CD4-positive, alpha-beta T cell (primary cell): ENCODE measurements at regions not wholly inside any gene's neighbourhood (a gene's known extent, or its start where the extent isn't known, plus 50 kb on each side); places are given as distances from the start of the nearest gene placed in this dataset.
A peak's percentile ranks its signal among the peaks of the same experiment; 100 is the strongest.

ENCODE experiments used
- ATAC-seq: fragments of 200-7000 bp; cut with Tn5 transposase; one replicate; pipeline ENCODE4 v1.10.0; 2022; ENCODE audit warnings: mild to moderate bottlenecking; ENCODE audit not compliant: poor library complexity
- CTCF ChIA-PET: fragments of 350-600 bp; sonication (Branson Sonifier 250); formaldehyde crosslinking; loops from one replicate; lab custom pipeline; 2021; ENCODE audit warnings: antibody characterized with exemption, inconsistent platforms; lab: Charles Lee
- POLR2A ChIA-PET: fragments of 350-600 bp; sonication (Branson Sonifier 250); formaldehyde crosslinking; loops from one replicate; lab custom pipeline; 2021; ENCODE audit warnings: antibody characterized with exemption, inconsistent platforms; lab: Charles Lee
- DNase-seq, 14 experiments: peaks; one replicate each; pipeline ENCODE4 v3.0.0-alpha.2; 2013 to 2020; ENCODE audit warnings: mixed read lengths in 2 of 14
- H3K27ac ChIP-seq, 2 donors: one replicate each; pipeline versions ENCODE4 v1.5.1 to v1.7.0; 2013; ENCODE audit warnings: low read length in 2 of 2, low read depth in 1 of 2, mild to moderate bottlenecking in 1 of 2
- H3K27me3 ChIP-seq, 2 experiments: 1 replicate in 1 of 2; 2 replicates in 1 of 2; pipeline versions ENCODE4 v1.6.1 to v1.7.0; 2013; ENCODE audit warnings: low read length in 2 of 2, control low read depth in 1 of 2, mild to moderate bottlenecking in 1 of 2, moderate library complexity in 1 of 2; ENCODE audit not compliant: insufficient read depth in 2 of 2, control insufficient read depth in 1 of 2
- H3K36me3 ChIP-seq: one replicate; pipeline ENCODE4 v1.6.1; 2013; ENCODE audit warnings: low read length, control low read depth; ENCODE audit not compliant: insufficient read depth
- H3K4me1 ChIP-seq: one replicate; pipeline ENCODE4 v1.6.1; 2013; ENCODE audit warnings: low read length, control low read depth; ENCODE audit not compliant: insufficient read depth
- H3K4me3 ChIP-seq: one replicate; pipeline ENCODE4 v1.5.1; 2013; ENCODE audit warnings: mild to moderate bottlenecking, low read length, moderate library complexity
- H3K9me3 ChIP-seq, 2 experiments: 1 replicate in 1 of 2; 2 replicates in 1 of 2; pipeline versions ENCODE4 v1.6.1 to v1.7.0; 2013; ENCODE audit warnings: low read length in 2 of 2, mild to moderate bottlenecking in 2 of 2, control low read depth in 1 of 2, moderate library complexity in 1 of 2; ENCODE audit not compliant: control insufficient read depth in 1 of 2, insufficient read depth in 1 of 2
- H3K27ac Mint-ChIP-seq: one replicate; pipeline ENCODE4 v1.8.0; 2020; ENCODE audit warnings: mixed read lengths
- H3K27me3 Mint-ChIP-seq: one replicate; pipeline ENCODE4 v1.8.0; 2021; ENCODE audit warnings: mixed read lengths
- H3K36me3 Mint-ChIP-seq: one replicate; pipeline ENCODE4 v1.8.0; 2021; ENCODE audit warnings: low read depth, mixed read lengths
- H3K4me1 Mint-ChIP-seq: one replicate; pipeline ENCODE4 v1.8.0; 2021; ENCODE audit warnings: low read depth, mixed read lengths
- H3K4me3 Mint-ChIP-seq: one replicate; pipeline ENCODE4 v1.8.0; 2020; ENCODE audit warnings: mild to moderate bottlenecking, mixed read lengths
- H3K9me3 Mint-ChIP-seq: one replicate; pipeline ENCODE4 v1.8.0; 2020; ENCODE audit warnings: mixed read lengths
- CTCF ChIP-seq: fragments of 200-600 bp; IDR thresholded peaks from one replicate; pipeline ENCODE4 v1.8.0; 2022; ENCODE audit warnings: antibody characterized with exemption, mild to moderate bottlenecking
- intact Hi-C, 2 experiments: fragments of 100-400 bp; cut with DNase I in 1 of 2; cut with micrococcal nuclease in 1 of 2; formaldehyde crosslinking; loops; one replicate each; pipeline versions ENCODE4 v1.15.1 to v1.9.0; 2023 to 2025; cut with DNase I, micrococcal nuclease

GRCh38 chr5:135232958-135233357 is 166.1 kb downstream of the MACROH2A1 start:
- no peak for ATAC-seq
- POLR2A ChIA-PET: no interaction called here
- CTCF ChIA-PET: no interaction called here
- Mint-ChIP-seq H3K27ac (no peak overlapping the region), H3K4me1 (no peaks in the 10 kb centered on the region), H3K36me3 (no peaks in the 10 kb centered on the region), H3K4me3 (no peak overlapping the region), H3K27me3 (no peaks in the 10 kb centered on the region), H3K9me3 (no peaks in the 10 kb centered on the region)
- Histone ChIP-seq H3K27ac (no peak overlapping the region), H3K4me1 (no peaks in the 10 kb centered on the region), H3K9me3 (peaks cover 0 to 4% of the 10 kb centered on the region in 2 experiments), H3K36me3 (no peaks in the 10 kb centered on the region), H3K4me3 (no peak overlapping the region), H3K27me3 (no peaks in the 10 kb centered on the region)
- no peak for DNase-seq
- TF ChIP-seq CTCF: no peak
- intact Hi-C loops: no loop called here

GRCh38 chr5:135231289-135231688 is 167.7 kb downstream of the MACROH2A1 start:
- Histone ChIP-seq H3K27ac (no peak overlapping the region), H3K27me3 (no peaks in the 10 kb centered on the region), H3K4me3 (no peak overlapping the region), H3K9me3 (peaks cover 0 to 4% of the 10 kb centered on the region in 2 experiments), H3K36me3 (no peaks in the 10 kb centered on the region), H3K4me1 (no peaks in the 10 kb centered on the region)
- Mint-ChIP-seq H3K36me3 (no peaks in the 10 kb centered on the region), H3K27me3 (no peaks in the 10 kb centered on the region), H3K4me1 (no peaks in the 10 kb centered on the region), H3K9me3 (no peaks in the 10 kb centered on the region), H3K27ac (no peak overlapping the region), H3K4me3 (no peak overlapping the region)
- DNase-seq: no peak
- TF ChIP-seq CTCF: no peak
- no peak for ATAC-seq
- ChIA-PET POLR2A (no interaction called here), CTCF (no interaction called here)
- intact Hi-C loops: no loop called here

GRCh38 chr5:135230251-135230925 is 168.6 kb downstream of the MACROH2A1 start:
- Histone ChIP-seq H3K4me3 (no peak overlapping the region), H3K4me1 (no peaks in the 10 kb centered on the region), H3K27me3 (no peaks in the 10 kb centered on the region), H3K27ac (no peak overlapping the region), H3K36me3 (no peaks in the 10 kb centered on the region), H3K9me3 (peaks cover 0 to 4% of the 10 kb centered on the region in 2 experiments)
- no peak overlapping the region for H3K27ac Mint-ChIP-seq
- intact Hi-C loops: no loop called here
- no peak overlapping the region for H3K4me3 Mint-ChIP-seq
- H3K36me3 Mint-ChIP-seq: no peaks in the 10 kb centered on the region
- TF ChIP-seq CTCF: no peak
- ATAC-seq: no peak
- no peaks in the 10 kb centered on the region for H3K4me1 Mint-ChIP-seq
- ChIA-PET CTCF (no interaction called here), POLR2A (interaction anchor here (0.6 kb wide), 1 partner anchor 202 kb away, joined by 3 read pairs; no protein-coding TSS in a partner anchor)
- peak in 2 of 14 experiments; percentile 22 to 34 for DNase-seq
- no peaks in the 10 kb centered on the region for H3K9me3 Mint-ChIP-seq
- H3K27me3 Mint-ChIP-seq: no peaks in the 10 kb centered on the region
